ENCODE measurements at regions not wholly inside any gene's neighbourhood (a gene's known extent, or its start where the extent isn't known, plus 50 kb on each side); places are given as distances from the start of the nearest gene placed in this dataset.

- H3K4me3 Mint-ChIP-seq: no peak overlapping the region
- no peaks in the 10 kb centered on the region for H3K27me3 ChIP-seq
- no peak for TF ChIP-seq CTCF (IDR thresholded peaks at IDR 0.05)
- TF ChIP-seq EZH2 (IDR thresholded peaks at IDR 0.05): no peak
- no peak for TF ChIP-seq EZH2phosphoT487 (IDR thresholded peaks at IDR 0.05)
- no peak overlapping the region for H2AFZ ChIP-seq (replicated peaks)
- H3K27me3 Mint-ChIP-seq (ENCODE audit: insufficient read depth, low read depth): no peaks in the 10 kb centered on the region
- H3K27ac ChIP-seq: no peak overlapping the region
- H3K36me3 Mint-ChIP-seq: no peaks in the 10 kb centered on the region
- H3K4me2 ChIP-seq: no peak overlapping the region
- H3K9me3 Mint-ChIP-seq: no peaks in the 10 kb centered on the region
- no peak overlapping the region for H3K4me3 ChIP-seq
- H3K4me1 Mint-ChIP-seq: peaks cover 5% of the 10 kb centered on the region
- no peak overlapping the region for H3K9ac ChIP-seq
- H3K79me2 ChIP-seq (ENCODE audit: low read depth): no peaks in the 10 kb centered on the region
- H3K9me3 ChIP-seq (ENCODE audit: low read depth): no peaks in the 10 kb centered on the region
- no peaks in the 10 kb centered on the region for H3K36me3 ChIP-seq
- no peak overlapping the region for H3K27ac Mint-ChIP-seq
- no peaks in the 10 kb centered on the region for H3K4me1 ChIP-seq
- no peak for DNase-seq (ENCODE audit: low spot score)
- no peaks in the 10 kb centered on the region for H3F3A ChIP-seq (ENCODE audit: low read depth)
- no peaks in the 10 kb centered on the region for H4K20me1 ChIP-seq (ENCODE audit: low read depth)
These were observed 916.6 kb downstream of the DNAH5 start for GRCh38 chr5:13027874-13028273.

GRCh38 chr5:13019729-13020128 lies 924.8 kb downstream of the DNAH5 start:
- Mint-ChIP-seq H3K36me3 (no peaks in the 10 kb centered on the region), H3K9me3 (no peaks in the 10 kb centered on the region), H3K27me3 (ENCODE audit: insufficient read depth, low read depth) (no peaks in the 10 kb centered on the region), H3K4me1 (no peaks in the 10 kb centered on the region), H3K27ac (no peak overlapping the region), H3K4me3 (no peak overlapping the region)
- Histone ChIP-seq H3K4me3 (no peak overlapping the region), H3K4me2 (no peak overlapping the region), H3K9me3 (ENCODE audit: low read depth) (no peaks in the 10 kb centered on the region), H4K20me1 (ENCODE audit: low read depth) (no peaks in the 10 kb centered on the region), H3K27me3 (no peaks in the 10 kb centered on the region), H3K79me2 (ENCODE audit: low read depth) (no peaks in the 10 kb centered on the region), H3K4me1 (no peaks in the 10 kb centered on the region), H3K27ac (no peak overlapping the region), H3K9ac (no peak overlapping the region), H3F3A (ENCODE audit: low read depth) (no peaks in the 10 kb centered on the region), H2AFZ (replicated peaks) (no peak overlapping the region), H3K36me3 (no peaks in the 10 kb centered on the region)
- no peak for DNase-seq (ENCODE audit: low spot score)
- TF ChIP-seq CTCF (IDR thresholded peaks at IDR 0.05) (no peak), EZH2 (IDR thresholded peaks at IDR 0.05) (no peak), EZH2phosphoT487 (IDR thresholded peaks at IDR 0.05) (no peak)

GRCh38 chr5:13003457-13003856 lies 941.0 kb downstream of the DNAH5 start:
- no peaks in the 10 kb centered on the region for H3K27me3 ChIP-seq
- TF ChIP-seq CTCF (IDR thresholded peaks at IDR 0.05): no peak
- TF ChIP-seq EZH2 (IDR thresholded peaks at IDR 0.05): no peak
- TF ChIP-seq EZH2phosphoT487 (IDR thresholded peaks at IDR 0.05): no peak
- no peak for DNase-seq (ENCODE audit: low spot score)
- H2AFZ ChIP-seq (replicated peaks): no peak overlapping the region
- no peaks in the 10 kb centered on the region for H3K36me3 ChIP-seq
- no peak overlapping the region for H3K4me3 Mint-ChIP-seq
- H3K27me3 Mint-ChIP-seq (ENCODE audit: insufficient read depth, low read depth): no peaks in the 10 kb centered on the region
- no peaks in the 10 kb centered on the region for H3F3A ChIP-seq (ENCODE audit: low read depth)
- H3K9me3 Mint-ChIP-seq: no peaks in the 10 kb centered on the region
- no peak overlapping the region for H3K27ac Mint-ChIP-seq
- no peaks in the 10 kb centered on the region for H3K4me1 ChIP-seq
- H3K9ac ChIP-seq: no peak overlapping the region
- H3K4me3 ChIP-seq: no peak overlapping the region
- H4K20me1 ChIP-seq (ENCODE audit: low read depth): no peaks in the 10 kb centered on the region
- H3K4me2 ChIP-seq: no peak overlapping the region
- no peaks in the 10 kb centered on the region for H3K9me3 ChIP-seq (ENCODE audit: low read depth)
- H3K36me3 Mint-ChIP-seq: no peaks in the 10 kb centered on the region
- no peaks in the 10 kb centered on the region for H3K79me2 ChIP-seq (ENCODE audit: low read depth)
- H3K4me1 Mint-ChIP-seq: no peaks in the 10 kb centered on the region
- H3K27ac ChIP-seq: no peak overlapping the region

GRCh38 chr5:12999667-13000066 lies 944.8 kb downstream of the DNAH5 start:
- H3K4me3 Mint-ChIP-seq: no peak overlapping the region
- no peak overlapping the region for H2AFZ ChIP-seq (replicated peaks)
- H3K79me2 ChIP-seq (ENCODE audit: low read depth): no peaks in the 10 kb centered on the region
- no peaks in the 10 kb centered on the region for H3K36me3 Mint-ChIP-seq
- no peak overlapping the region for H3K4me2 ChIP-seq
- H4K20me1 ChIP-seq (ENCODE audit: low read depth): no peaks in the 10 kb centered on the region
- no peaks in the 10 kb centered on the region for H3F3A ChIP-seq (ENCODE audit: low read depth)
- H3K4me3 ChIP-seq: no peak overlapping the region
- no peak overlapping the region for H3K27ac Mint-ChIP-seq
- no peak for TF ChIP-seq EZH2phosphoT487 (IDR thresholded peaks at IDR 0.05)
- no peak for TF ChIP-seq CTCF (IDR thresholded peaks at IDR 0.05)
- no peak for TF ChIP-seq EZH2 (IDR thresholded peaks at IDR 0.05)
- no peaks in the 10 kb centered on the region for H3K27me3 Mint-ChIP-seq (ENCODE audit: insufficient read depth, low read depth)
- no peak overlapping the region for H3K27ac ChIP-seq
- H3K9ac ChIP-seq: no peak overlapping the region
- no peak for DNase-seq (ENCODE audit: low spot score)
- no peaks in the 10 kb centered on the region for H3K36me3 ChIP-seq
- H3K9me3 ChIP-seq (ENCODE audit: low read depth): no peaks in the 10 kb centered on the region
- no peaks in the 10 kb centered on the region for H3K27me3 ChIP-seq
- H3K9me3 Mint-ChIP-seq: no peaks in the 10 kb centered on the region
- H3K4me1 Mint-ChIP-seq: no peaks in the 10 kb centered on the region
- no peaks in the 10 kb centered on the region for H3K4me1 ChIP-seq
